OCI-LY7 (cell line): ENCODE measurements at regions not wholly inside any gene's neighbourhood (a gene's known extent, or its start where the extent isn't known, plus 50 kb on each side); places are given as distances from the start of the nearest gene placed in this dataset.

ENCODE experiments used
- EZH2phosphoT487 ChIP-seq: fragments of 200-600 bp; sonication (generic); IDR thresholded peaks from 2 replicates; pipeline ENCODE4 v1.6.1; 2018; ENCODE audit warnings: low read depth, borderline replicate concordance, mild to moderate bottlenecking, mixed run types, antibody characterized with exemption, low read length, moderate library complexity, mixed read lengths
- TF ChIP-seq, protein P1 (sequence below): fragments of 200-600 bp; sonication (generic); conservative IDR thresholded peaks from 2 replicates; pipeline ENCODE4 v1.5.1; 2014; ENCODE audit warnings: mild to moderate bottlenecking, antibody characterized with exemption, low read length, moderate library complexity, mixed read lengths

DNA sequence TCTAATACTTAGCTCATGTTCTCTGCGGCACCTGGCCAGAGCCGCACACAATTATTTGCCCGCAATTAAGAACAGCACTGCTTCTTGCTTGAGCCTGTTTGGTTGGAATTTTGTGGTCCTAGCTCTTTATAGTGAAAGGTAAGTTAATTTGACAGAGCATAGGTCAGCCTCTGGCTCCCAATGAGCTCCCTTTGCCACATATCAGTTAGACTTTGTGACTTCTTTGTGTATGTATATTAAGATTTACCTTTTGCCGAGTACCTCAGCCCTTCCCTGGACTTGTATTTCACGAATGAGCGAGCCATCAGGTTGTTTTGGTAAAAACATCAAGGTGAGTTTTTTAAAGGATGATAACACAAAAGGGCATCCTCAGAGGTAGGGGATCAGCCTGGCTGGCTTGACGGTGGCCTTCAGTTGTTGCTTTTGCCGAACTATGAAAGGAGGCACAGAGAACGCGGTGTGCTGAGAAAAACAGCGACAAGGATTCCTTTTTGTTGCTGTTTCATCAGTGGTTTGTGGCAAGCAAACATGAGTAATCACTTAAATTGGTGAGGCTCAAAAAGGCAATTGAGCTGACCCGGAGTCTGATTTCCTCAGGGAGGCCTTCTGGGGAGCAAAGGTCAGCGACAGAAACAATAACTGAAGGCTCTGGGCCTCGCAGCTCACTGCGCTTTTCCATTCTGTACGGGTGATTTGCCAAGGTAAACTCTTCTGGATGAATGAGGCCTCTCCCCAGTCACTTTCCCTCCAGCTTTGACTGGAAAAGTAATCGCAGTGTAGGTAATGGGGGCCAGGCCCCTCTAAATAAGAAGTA is 163.6 kb downstream of the HS3ST3A1 start:
- TF ChIP-seq EZH2phosphoT487 = no peak
- TF ChIP-seq, protein P1, sequence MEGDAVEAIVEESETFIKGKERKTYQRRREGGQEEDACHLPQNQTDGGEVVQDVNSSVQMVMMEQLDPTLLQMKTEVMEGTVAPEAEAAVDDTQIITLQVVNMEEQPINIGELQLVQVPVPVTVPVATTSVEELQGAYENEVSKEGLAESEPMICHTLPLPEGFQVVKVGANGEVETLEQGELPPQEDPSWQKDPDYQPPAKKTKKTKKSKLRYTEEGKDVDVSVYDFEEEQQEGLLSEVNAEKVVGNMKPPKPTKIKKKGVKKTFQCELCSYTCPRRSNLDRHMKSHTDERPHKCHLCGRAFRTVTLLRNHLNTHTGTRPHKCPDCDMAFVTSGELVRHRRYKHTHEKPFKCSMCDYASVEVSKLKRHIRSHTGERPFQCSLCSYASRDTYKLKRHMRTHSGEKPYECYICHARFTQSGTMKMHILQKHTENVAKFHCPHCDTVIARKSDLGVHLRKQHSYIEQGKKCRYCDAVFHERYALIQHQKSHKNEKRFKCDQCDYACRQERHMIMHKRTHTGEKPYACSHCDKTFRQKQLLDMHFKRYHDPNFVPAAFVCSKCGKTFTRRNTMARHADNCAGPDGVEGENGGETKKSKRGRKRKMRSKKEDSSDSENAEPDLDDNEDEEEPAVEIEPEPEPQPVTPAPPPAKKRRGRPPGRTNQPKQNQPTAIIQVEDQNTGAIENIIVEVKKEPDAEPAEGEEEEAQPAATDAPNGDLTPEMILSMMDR = no peak
